GM18868 (cell line): ENCODE measurements at regions not wholly inside any gene's neighbourhood (a gene's known extent, or its start where the extent isn't known, plus 50 kb on each side); places are given as distances from the start of the nearest gene placed in this dataset.

ENCODE experiments used
- ATAC-seq: cut with Tn5 transposase; IDR thresholded peaks from one replicate; pipeline ENCODE4 v1.9.1; 2021; ENCODE audit warnings: mild to moderate bottlenecking, moderate library complexity; ENCODE audit not compliant: unreplicated experiment

GRCh38 chr11:37699644-37700043, 1101.6 kb upstream of the RAG2 start:
- no peak for ATAC-seq

DNA sequence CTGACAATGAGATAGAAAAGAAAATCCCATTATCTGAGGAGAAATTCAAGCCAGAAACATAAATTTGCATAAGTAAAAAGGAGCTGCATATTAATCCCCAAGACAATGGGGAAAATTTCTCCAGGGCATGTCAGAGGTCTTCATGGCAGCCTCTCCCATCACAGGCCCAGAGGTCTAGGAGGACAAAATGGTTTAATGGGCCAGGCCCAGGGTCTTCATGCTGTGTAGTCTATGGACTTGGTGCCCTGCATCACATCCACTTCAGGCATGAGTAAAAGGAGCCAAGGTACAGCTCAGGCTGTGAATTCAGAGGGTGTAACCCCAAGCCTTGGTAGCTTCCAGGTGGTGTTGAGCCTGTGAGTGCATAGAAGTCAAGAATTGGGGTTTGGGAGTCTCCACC, 1097.2 kb upstream of the RAG2 start:
- no peak for ATAC-seq

- no peak for ATAC-seq
Observed at GRCh38 chr11:37689951-37690350, 1091.9 kb upstream of the RAG2 start.

DNA sequence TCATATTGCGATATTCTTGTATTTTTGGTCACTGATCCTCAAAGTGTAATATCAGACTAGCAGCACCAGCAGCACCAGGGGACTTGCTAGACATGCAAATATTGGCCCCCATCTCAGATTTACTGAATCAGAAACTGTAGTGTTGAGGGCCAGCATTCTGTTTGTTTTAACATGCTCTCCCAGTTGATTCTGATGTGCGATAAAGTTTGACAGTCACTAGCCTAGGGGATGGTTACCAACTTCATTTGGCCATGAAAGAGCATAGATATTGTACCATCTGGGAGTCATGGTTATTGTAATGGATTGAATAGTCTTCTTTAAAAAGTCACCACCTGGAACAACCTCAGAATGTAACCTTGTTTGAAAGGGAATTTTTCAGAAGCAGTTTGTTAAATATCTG, 1090.4 kb upstream of the RAG2 start:
- ATAC-seq: no peak

- no peak for ATAC-seq
Observed at GRCh38 chr11:37687130-37687529, 1089.1 kb upstream of the RAG2 start.

- no peak for ATAC-seq
Observed at GRCh38 chr11:37671321-37671720, 1073.3 kb upstream of the RAG2 start.

DNA sequence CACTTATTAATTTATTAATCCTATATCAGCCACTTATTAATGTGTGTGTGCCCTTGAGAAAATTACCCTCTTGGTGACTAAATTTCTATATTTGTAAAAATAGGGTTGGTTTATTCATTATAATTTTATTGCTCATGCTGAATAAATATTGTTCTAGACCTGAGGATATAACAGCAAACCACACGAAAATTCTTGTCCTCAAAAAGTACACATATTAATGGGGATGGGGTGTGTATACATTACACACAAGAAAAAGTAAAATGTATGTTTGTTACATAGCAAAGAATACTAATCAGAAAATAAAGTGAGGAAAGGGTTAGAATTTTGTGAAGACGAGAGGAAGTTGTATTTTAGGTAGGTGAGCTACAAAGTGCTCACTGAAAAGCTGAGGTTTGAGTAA, 1068.9 kb upstream of the RAG2 start:
- ATAC-seq: no peak

- no peak for ATAC-seq
Observed at GRCh38 chr11:37657645-37658044, 1059.6 kb upstream of the RAG2 start.

DNA sequence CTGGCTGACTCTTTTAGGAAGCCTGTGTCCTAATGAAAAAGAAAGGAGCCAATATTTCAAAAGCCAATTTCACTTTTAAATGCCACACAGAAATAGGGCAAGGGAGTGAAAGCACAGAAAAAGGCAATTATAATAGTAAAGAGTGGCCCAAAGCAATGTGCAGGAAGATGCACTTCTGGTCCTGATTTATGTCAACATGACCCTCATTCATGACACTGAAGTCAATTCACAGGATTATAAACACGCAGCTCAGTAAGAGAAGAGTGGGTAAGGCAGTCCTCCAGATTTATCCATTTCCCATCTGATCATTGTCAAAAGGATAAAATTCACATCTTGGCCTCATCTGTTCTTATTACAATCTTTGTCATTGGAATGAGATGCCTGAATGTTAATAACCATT, 1049.7 kb upstream of the RAG2 start:
- no peak for ATAC-seq

DNA sequence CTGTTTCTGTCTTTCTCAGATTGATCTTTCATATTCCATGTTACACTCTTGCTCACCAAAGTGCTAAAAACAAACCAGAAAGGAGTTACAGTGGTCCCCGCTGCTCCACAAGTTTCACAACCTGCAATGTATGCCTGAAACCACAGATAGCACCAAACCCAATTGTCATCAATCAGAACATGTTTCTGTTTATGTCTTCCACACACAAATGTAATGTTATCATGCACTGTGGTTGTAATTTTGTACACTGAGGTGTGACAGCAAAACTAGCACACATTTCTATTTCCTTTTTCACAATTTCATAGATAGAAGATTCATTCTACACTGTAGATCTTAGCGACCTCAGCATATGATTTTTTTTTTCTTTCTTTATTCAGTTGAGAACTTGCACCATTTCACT, 1045.9 kb upstream of the RAG2 start:
- ATAC-seq: no peak

DNA sequence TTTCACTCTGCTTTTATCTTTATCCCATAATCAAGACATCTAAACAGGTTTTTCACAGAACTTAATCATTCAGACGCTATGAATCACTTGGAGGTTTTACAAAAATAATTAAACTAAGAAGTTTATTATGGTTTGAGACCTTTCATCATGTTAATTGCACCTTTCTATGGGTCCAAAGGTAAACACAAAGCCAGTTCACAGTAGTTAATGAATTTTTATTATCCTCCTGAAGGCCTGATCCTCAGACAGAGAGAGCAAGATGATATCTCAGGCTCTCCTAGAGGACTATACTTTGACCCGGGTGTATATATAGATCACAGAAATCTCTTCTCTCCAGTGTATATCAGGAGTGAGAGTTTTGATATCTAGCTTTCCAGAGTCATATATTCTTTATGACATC, 1044.3 kb upstream of the RAG2 start:
- ATAC-seq: no peak

- ATAC-seq: no peak
Observed at GRCh38 chr11:37632748-37633147, 1034.7 kb upstream of the RAG2 start.

DNA sequence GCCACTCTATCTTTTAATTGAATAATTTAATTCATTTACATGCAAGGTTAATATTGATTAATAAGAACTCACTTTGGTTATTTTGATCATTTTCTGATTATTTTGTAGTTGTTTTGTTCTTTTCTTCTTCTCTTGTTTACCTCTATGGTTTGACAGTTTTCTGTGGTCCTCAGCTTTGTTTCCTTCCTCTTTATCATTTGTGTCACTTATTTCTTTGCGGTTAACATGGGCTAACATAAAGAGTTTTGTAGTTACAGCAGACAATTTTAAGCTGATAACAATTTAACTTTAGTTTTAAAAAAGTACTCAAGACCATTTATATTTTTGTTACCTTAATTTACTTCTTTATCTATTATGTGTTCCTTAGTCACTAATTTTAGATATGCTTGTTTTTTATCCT, 1032.8 kb upstream of the RAG2 start:
- no peak for ATAC-seq

- no peak for ATAC-seq
Observed at GRCh38 chr11:37623778-37624177, 1025.7 kb upstream of the RAG2 start.

DNA sequence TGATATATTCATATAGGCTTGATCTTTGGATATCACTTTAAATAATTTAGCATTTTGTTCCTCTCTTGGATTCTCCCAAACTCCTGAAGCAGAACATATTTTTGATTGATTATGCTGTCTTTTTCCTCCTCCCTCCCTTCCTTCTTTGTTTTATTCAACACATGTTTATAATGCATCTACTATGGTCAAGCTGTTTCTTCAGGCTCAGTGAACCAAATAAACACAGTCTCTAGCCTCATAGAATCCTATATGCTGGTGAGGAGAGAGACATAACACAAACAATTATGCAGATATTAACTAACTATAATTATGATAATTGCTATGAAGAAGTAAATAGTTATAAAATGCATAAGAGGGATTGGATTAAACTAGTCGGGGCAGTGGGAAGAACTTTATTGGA, 1023.6 kb upstream of the RAG2 start:
- no peak for ATAC-seq

- no peak for ATAC-seq
Observed at GRCh38 chr11:37616291-37616690, 1018.3 kb upstream of the RAG2 start.

- no peak for ATAC-seq
Observed at GRCh38 chr11:37613031-37613430, 1015.0 kb upstream of the RAG2 start.

DNA sequence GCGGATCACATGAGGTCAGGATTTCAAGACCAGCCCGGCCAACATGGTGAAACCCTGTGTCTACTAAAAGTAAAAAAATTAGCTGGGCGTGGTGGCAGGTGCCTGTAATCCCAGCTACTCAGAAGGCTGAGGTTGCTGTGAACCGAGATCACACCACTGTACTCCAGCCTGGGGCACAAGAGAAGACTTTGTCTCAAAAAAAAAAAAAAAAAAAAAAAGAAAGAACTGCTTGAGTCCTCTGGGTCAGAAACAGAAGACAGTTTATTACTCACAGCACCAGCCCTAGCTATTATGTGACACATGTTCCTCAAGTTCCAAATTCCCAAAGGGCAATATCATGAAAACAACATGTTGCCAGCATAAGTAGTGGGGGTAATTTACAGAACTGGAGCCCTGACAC, 1014.1 kb upstream of the RAG2 start:
- no peak for ATAC-seq

DNA sequence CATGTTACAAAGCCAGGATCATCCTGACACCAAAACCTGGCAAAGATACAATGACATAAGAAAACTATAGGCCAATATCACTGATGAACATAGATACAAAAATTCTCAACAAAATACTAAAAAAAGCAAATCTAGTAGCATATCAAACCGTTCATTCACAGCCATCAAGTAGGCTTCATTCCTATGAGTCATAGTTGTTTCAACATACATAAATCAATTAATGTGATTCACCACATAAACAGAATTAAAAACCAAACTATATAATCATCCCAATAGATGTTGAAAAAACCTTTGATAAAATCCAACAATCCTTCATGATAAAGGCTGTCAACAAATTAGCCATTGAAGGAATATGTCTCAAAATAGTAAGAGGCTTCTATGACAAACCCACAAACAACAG, 1007.2 kb upstream of the RAG2 start:
- no peak for ATAC-seq

DNA sequence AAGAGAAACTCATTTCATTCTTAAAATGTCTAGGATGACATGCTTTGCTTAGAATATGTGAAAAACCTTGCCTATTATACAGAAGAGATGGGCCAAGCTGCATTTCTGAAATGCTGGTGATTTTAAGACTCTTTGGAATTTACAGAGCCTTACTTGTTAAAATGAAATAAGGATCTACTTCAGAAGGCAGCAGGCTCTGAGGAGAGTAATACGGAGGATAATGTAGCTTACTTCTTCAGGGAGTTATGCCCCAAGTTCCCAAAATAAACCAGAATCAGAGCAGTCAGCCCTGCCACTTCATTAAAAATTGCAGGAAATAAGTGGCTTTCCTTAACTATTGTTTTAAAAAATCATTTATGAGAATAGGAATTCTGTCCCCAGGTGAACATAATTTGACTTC, 1000.3 kb upstream of the RAG2 start:
- no peak for ATAC-seq

GRCh38 chr11:37597776-37598175, 999.7 kb upstream of the RAG2 start:
- no peak for ATAC-seq

GRCh38 chr11:37595845-37596244, 997.8 kb upstream of the RAG2 start:
- ATAC-seq: no peak

DNA sequence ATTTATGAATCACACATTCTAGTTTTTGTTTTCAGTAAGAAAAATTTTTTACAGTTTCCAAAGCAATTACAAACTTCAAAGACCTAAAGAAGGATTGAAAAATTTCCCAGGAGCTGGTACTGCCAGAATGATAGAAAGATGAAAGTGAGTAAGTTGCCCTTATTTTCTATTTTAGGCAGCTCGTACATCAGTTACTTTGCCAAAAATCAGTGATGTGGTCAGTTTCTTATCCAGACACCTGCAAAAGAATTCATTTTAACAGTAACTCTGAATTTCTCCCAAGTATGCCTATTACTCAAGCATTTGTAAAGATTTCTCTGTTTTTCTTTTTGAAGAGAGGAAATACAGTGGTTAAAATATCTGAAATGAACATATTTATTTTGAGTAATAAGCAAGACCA, 976.3 kb upstream of the RAG2 start:
- no peak for ATAC-seq
